ENCODE measurements at regions not wholly inside any gene's neighbourhood (a gene's known extent, or its start where the extent isn't known, plus 50 kb on each side); places are given as distances from the start of the nearest gene placed in this dataset.
"Not testable (repeated sequence)": the region's sequence is repeated elsewhere in the genome, so short reads cannot be mapped to it uniquely, and the experiment has no call there.

- WGBS, 5 donors: 68 to 81% (median 73%) methylated on average over 8 of the region's 8 CpGs
- no peak overlapping the region for H3K27ac ChIP-seq
- TF ChIP-seq EP300 (IDR thresholded peaks at IDR 0.05) (no peak), POLR2AphosphoS5 (IDR thresholded peaks at IDR 0.05) (no peak), POLR2A (IDR thresholded peaks at IDR 0.05) (no peak), CTCF (IDR thresholded peaks at IDR 0.05) (no peak)
- DNase-seq: no peak
- no peak overlapping the region for H3K4me3 ChIP-seq
- intact Hi-C loops (cut with DNase I; ENCODE audit: low total_unique reads): no loop called here
- no peaks in the 10 kb centered on the region for H3K27me3 ChIP-seq
- H3K36me3 ChIP-seq: no peaks in the 10 kb centered on the region
- peaks cover 0 to 5% (median 0%) of the 10 kb centered on the region in 4 donors for H3K4me1 ChIP-seq
- H3K9me3 ChIP-seq: no peaks in the 10 kb centered on the region
Measured at GRCh38 chr1:233722212-233722979, 108.5 kb downstream of the KCNK1 start.

- 91 to 95% (median 93%) methylated on average over 6 of the region's 6 CpGs for WGBS, 5 donors
- Histone ChIP-seq H3K27ac (no peak overlapping the region), H3K9me3 (no peaks in the 10 kb centered on the region), H3K4me3 (no peak overlapping the region), H3K36me3 (no peaks in the 10 kb centered on the region), H3K27me3 (no peaks in the 10 kb centered on the region), H3K4me1 (peaks cover 0 to 5% (median 0%) of the 10 kb centered on the region in 4 donors)
- intact Hi-C loops (cut with DNase I; ENCODE audit: low total_unique reads): no loop called here
- TF ChIP-seq CTCF (IDR thresholded peaks at IDR 0.05) (no peak), EP300 (IDR thresholded peaks at IDR 0.05) (no peak), POLR2AphosphoS5 (IDR thresholded peaks at IDR 0.05) (no peak), POLR2A (IDR thresholded peaks at IDR 0.05) (no peak)
- no peak for DNase-seq
Measured at GRCh38 chr1:233723387-233723786, 109.5 kb downstream of the KCNK1 start.

- H3K4me1 ChIP-seq; H3K27ac ChIP-seq; intact Hi-C loops (cut with DNase I; ENCODE audit: low total_unique reads); H3K9me3 ChIP-seq; H3K27me3 ChIP-seq; H3K36me3 ChIP-seq; H3K4me3 ChIP-seq; DNase-seq: not testable (repeated sequence)
- WGBS, 5 donors: 86 to 98% (median 90%) methylated on average over 9 to 10 of the region's 10 CpGs
Measured at GRCh38 chr1:233724131-233724631, 110.3 kb downstream of the KCNK1 start.

- WGBS, 5 donors: 83 to 95% (median 88%) methylated on average over 9 of the region's 9 CpGs
- no peak for TF ChIP-seq POLR2AphosphoS5 (IDR thresholded peaks at IDR 0.05)
- no peak for TF ChIP-seq EP300 (IDR thresholded peaks at IDR 0.05)
- no peak for TF ChIP-seq CTCF (IDR thresholded peaks at IDR 0.05)
- no peak for TF ChIP-seq POLR2A (IDR thresholded peaks at IDR 0.05)
Measured at GRCh38 chr1:233725423-233725822, 111.5 kb downstream of the KCNK1 start.

GRCh38 chr1:233728721-233729120, 114.8 kb downstream of the KCNK1 start:
- H3K4me1 ChIP-seq: peaks cover 0 to 6% (median 0%) of the 10 kb centered on the region in 4 donors
- no peaks in the 10 kb centered on the region for H3K9me3 ChIP-seq
- H3K27ac ChIP-seq: no peak overlapping the region
- no peak for DNase-seq
- H3K36me3 ChIP-seq: no peaks in the 10 kb centered on the region
- H3K4me3 ChIP-seq: no peak overlapping the region
- no peaks in the 10 kb centered on the region for H3K27me3 ChIP-seq
- intact Hi-C loops (cut with DNase I; ENCODE audit: low total_unique reads): no loop called here
- 35 to 52% (median 41%) methylated on average over 4 of the region's 4 CpGs for WGBS, 5 donors
- TF ChIP-seq POLR2A (IDR thresholded peaks at IDR 0.05): no peak
- no peak for TF ChIP-seq POLR2AphosphoS5 (IDR thresholded peaks at IDR 0.05)
- no peak for TF ChIP-seq CTCF (IDR thresholded peaks at IDR 0.05)
- no peak for TF ChIP-seq EP300 (IDR thresholded peaks at IDR 0.05)

More at GRCh38 chr1:233725423-233725822, 111.5 kb downstream of the KCNK1 start:
- Histone ChIP-seq H3K27me3 (no peaks in the 10 kb centered on the region), H3K4me3 (no peak overlapping the region), H3K27ac (no peak overlapping the region), H3K9me3 (no peaks in the 10 kb centered on the region), H3K4me1 (peaks cover 0 to 6% (median 2%) of the 10 kb centered on the region in 4 donors), H3K36me3 (no peaks in the 10 kb centered on the region)
- no peak for DNase-seq
- intact Hi-C loops (cut with DNase I; ENCODE audit: low total_unique reads): no loop called here

All from stomach (tissue), 8 donors.